Liver (tissue), 8 donors: ENCODE measurements at regions not wholly inside any gene's neighbourhood (a gene's known extent, or its start where the extent isn't known, plus 50 kb on each side); places are given as distances from the start of the nearest gene placed in this dataset.

Source experiments
- DNase-seq: peaks from one replicate; pipeline ENCODE4 v3.0.0-alpha.2; 2017; ENCODE audit warnings: low spot score
- H3K27ac ChIP-seq, 2 donors: one replicate each; pipeline ENCODE4 v1.7.0; 2013; ENCODE audit warnings: inconsistent platforms in 2 of 2, low read length in 2 of 2, control low read depth in 1 of 2, low read depth in 1 of 2, mild to moderate bottlenecking in 1 of 2
- H3K27me3 ChIP-seq, 4 donors: one replicate each; pipeline versions ENCODE4 v1.6.1 to v1.7.0; 2013; ENCODE audit warnings: low read length in 3 of 4, inconsistent platforms in 1 of 4, mild to moderate bottlenecking in 1 of 4, moderate library complexity in 1 of 4; ENCODE audit not compliant: control insufficient read depth in 4 of 4, insufficient read depth in 4 of 4
- H3K36me3 ChIP-seq, 4 donors: one replicate each; pipeline versions ENCODE4 v1.6.1 to v1.7.0; 2013; ENCODE audit warnings: low read length in 3 of 4, mild to moderate bottlenecking in 3 of 4, low read depth in 1 of 4, moderate library complexity in 1 of 4; ENCODE audit not compliant: control insufficient read depth in 4 of 4, insufficient read depth in 3 of 4
- H3K4me1 ChIP-seq, 4 donors: one replicate each; pipeline versions ENCODE4 v1.6.1 to v1.7.0; 2013; ENCODE audit warnings: low read length in 3 of 4, mild to moderate bottlenecking in 3 of 4, moderate library complexity in 1 of 4; ENCODE audit not compliant: control insufficient read depth in 4 of 4, insufficient read depth in 4 of 4
- H3K4me3 ChIP-seq, 3 donors: one replicate each; pipeline versions ENCODE4 v1.6.1 to v1.7.0; 2013; ENCODE audit warnings: low read length in 3 of 3, control low read depth in 1 of 3, low read depth in 1 of 3, mild to moderate bottlenecking in 1 of 3
- H3K9ac ChIP-seq, 2 donors: one replicate each; pipeline ENCODE4 v1.7.0; 2013; ENCODE audit warnings: low read length in 2 of 2, mild to moderate bottlenecking in 2 of 2, moderate library complexity in 2 of 2, control low read depth in 1 of 2, low read depth in 1 of 2
- H3K9me3 ChIP-seq, 4 donors: one replicate each; pipeline versions ENCODE4 v1.6.1 to v1.7.0; 2013; ENCODE audit warnings: low read length in 3 of 4; ENCODE audit not compliant: control insufficient read depth in 4 of 4
- EGR1 ChIP-seq, 2 donors: IDR thresholded peaks; 2 replicates each; pipeline ENCODE4 v1.6.1; 2016 to 2018; ENCODE audit warnings: antibody characterized with exemption in 2 of 2, low read depth in 2 of 2
- FOXA1 ChIP-seq: IDR thresholded peaks from 2 replicates; pipeline ENCODE4 v1.6.1; 2016; ENCODE audit warnings: antibody characterized with exemption
- FOXA2 ChIP-seq: IDR thresholded peaks from 2 replicates; pipeline ENCODE4 v1.6.1; 2016; ENCODE audit warnings: antibody characterized with exemption
- GABPA ChIP-seq, 2 donors: IDR thresholded peaks in 1 of 2; conservative IDR thresholded peaks in 1 of 2; 2 replicates each; pipeline ENCODE4 v1.6.1; 2016; ENCODE audit warnings: antibody characterized with exemption in 2 of 2, mild to moderate bottlenecking in 1 of 2, moderate library complexity in 1 of 2
- HNF4A ChIP-seq, 2 donors: conservative IDR thresholded peaks; 2 replicates each; pipeline ENCODE4 v1.6.1; 2016; ENCODE audit warnings: antibody characterized with exemption in 2 of 2, mild to moderate bottlenecking in 2 of 2
- HNF4G ChIP-seq: IDR thresholded peaks from 2 replicates; pipeline ENCODE4 v1.6.1; 2016; ENCODE audit warnings: antibody characterized with exemption
- JUND ChIP-seq, 2 donors: IDR thresholded peaks; 2 replicates each; pipeline ENCODE4 v1.6.1; 2016; ENCODE audit warnings: antibody characterized with exemption in 2 of 2
- NR2F2 ChIP-seq: IDR thresholded peaks from 2 replicates; pipeline ENCODE4 v1.6.1; 2016; ENCODE audit warnings: antibody characterized with exemption
- RAD21 ChIP-seq, 2 donors: IDR thresholded peaks; 2 replicates each; pipeline ENCODE4 v1.6.1; 2016; ENCODE audit warnings: antibody characterized with exemption in 2 of 2, mild to moderate bottlenecking in 2 of 2
- RXRA ChIP-seq, 2 donors: IDR thresholded peaks; 2 replicates each; pipeline ENCODE4 v1.6.1; 2017 to 2018; ENCODE audit warnings: antibody characterized with exemption in 2 of 2, mild to moderate bottlenecking in 1 of 2
- SP1 ChIP-seq: IDR thresholded peaks from 2 replicates; pipeline ENCODE4 v1.6.1; 2018; ENCODE audit warnings: antibody characterized with exemption, mild to moderate bottlenecking
- TAF1 ChIP-seq: conservative IDR thresholded peaks from 2 replicates; pipeline ENCODE4 v1.6.1; 2016; ENCODE audit warnings: antibody characterized with exemption, mild to moderate bottlenecking
- YY1 ChIP-seq: IDR thresholded peaks from 2 replicates; pipeline ENCODE4 v1.6.1; 2016; ENCODE audit warnings: antibody characterized with exemption, mild to moderate bottlenecking
- WGBS: extraction: QIAGEN DNeasy Blood & Tissue Kit; methylation state at CpG from one replicate; pipeline ENCODE4 v1.1.7; 2013; 5-methylcytosine and 5-hydroxymethylcytosine counted together
- TF ChIP-seq, protein P1 (sequence below): IDR thresholded peaks from 2 replicates; pipeline ENCODE4 v1.6.1; 2016; ENCODE audit warnings: antibody characterized with exemption
- TF ChIP-seq, protein P2 (sequence below): IDR thresholded peaks from 2 replicates; pipeline ENCODE4 v1.6.1; 2016; ENCODE audit warnings: antibody characterized with exemption
- TF ChIP-seq, protein P3 (sequence below): fragments of 150-350 bp; IDR thresholded peaks from 2 replicates; pipeline ENCODE4 v1.5.1; 2017; ENCODE audit warnings: improper control_type of control experiment, low read depth, low read length; ENCODE audit not compliant: missing input control
- TF ChIP-seq, protein P4 (sequence below): IDR thresholded peaks from 2 replicates; pipeline ENCODE4 v1.6.1; 2016; ENCODE audit warnings: antibody characterized with exemption, mild to moderate bottlenecking
- TF ChIP-seq, protein P5 (sequence below): IDR thresholded peaks from 2 replicates; pipeline ENCODE4 v1.6.1; 2016; ENCODE audit warnings: antibody characterized with exemption
- donor health status: healthy.
- donor health status: healthy.
- donor health status: healthy.
- donor health status: healthy.
- donor health status: healthy.

DNA sequence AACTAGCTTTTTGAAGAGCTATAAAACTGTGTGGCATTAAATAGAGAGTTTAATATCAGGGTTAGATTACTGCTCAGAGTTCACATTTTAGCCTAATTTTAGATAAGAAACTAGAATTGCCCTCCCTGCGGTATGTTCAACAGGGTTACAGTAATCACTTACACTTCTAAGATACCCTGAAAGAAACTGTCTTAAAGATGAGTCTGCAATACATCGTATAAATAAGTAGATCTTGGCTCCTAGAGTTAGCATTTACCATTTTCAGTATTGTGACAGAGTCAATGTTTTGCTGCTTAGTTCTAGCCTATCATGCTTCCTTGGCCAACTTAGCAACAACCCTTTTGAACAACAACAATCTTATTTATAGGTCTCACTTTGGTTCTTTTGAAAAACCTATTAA is 217.8 kb upstream of the NDST4 start:
- Histone ChIP-seq H3K9me3 (no peaks in the 10 kb centered on the region), H3K4me3 (no peak overlapping the region), H3K9ac (no peak overlapping the region), H3K36me3 (no peaks in the 10 kb centered on the region), H3K27me3 (no peaks in the 10 kb centered on the region), H3K27ac (no peak overlapping the region), H3K4me1 (no peaks in the 10 kb centered on the region)
- no peak for DNase-seq
- no peak for TF ChIP-seq FOXA1
- TF ChIP-seq TAF1 = no peak
- TF ChIP-seq, protein P1, sequence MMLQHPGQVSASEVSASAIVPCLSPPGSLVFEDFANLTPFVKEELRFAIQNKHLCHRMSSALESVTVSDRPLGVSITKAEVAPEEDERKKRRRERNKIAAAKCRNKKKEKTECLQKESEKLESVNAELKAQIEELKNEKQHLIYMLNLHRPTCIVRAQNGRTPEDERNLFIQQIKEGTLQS = no peak
- TF ChIP-seq RXRA (IDR thresholded peaks at IDR 0.05) = no peak
- no peak for TF ChIP-seq RAD21 (IDR thresholded peaks at IDR 0.05)
- TF ChIP-seq, protein P2, sequence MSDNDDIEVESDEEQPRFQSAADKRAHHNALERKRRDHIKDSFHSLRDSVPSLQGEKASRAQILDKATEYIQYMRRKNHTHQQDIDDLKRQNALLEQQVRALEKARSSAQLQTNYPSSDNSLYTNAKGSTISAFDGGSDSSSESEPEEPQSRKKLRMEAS = no peak
- no peak for TF ChIP-seq YY1
- TF ChIP-seq SP1 = no peak
- no peak for TF ChIP-seq FOXA2
- no peak for TF ChIP-seq NR2F2
- TF ChIP-seq, protein P3, sequence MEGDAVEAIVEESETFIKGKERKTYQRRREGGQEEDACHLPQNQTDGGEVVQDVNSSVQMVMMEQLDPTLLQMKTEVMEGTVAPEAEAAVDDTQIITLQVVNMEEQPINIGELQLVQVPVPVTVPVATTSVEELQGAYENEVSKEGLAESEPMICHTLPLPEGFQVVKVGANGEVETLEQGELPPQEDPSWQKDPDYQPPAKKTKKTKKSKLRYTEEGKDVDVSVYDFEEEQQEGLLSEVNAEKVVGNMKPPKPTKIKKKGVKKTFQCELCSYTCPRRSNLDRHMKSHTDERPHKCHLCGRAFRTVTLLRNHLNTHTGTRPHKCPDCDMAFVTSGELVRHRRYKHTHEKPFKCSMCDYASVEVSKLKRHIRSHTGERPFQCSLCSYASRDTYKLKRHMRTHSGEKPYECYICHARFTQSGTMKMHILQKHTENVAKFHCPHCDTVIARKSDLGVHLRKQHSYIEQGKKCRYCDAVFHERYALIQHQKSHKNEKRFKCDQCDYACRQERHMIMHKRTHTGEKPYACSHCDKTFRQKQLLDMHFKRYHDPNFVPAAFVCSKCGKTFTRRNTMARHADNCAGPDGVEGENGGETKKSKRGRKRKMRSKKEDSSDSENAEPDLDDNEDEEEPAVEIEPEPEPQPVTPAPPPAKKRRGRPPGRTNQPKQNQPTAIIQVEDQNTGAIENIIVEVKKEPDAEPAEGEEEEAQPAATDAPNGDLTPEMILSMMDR = no peak
- TF ChIP-seq, protein P4, sequence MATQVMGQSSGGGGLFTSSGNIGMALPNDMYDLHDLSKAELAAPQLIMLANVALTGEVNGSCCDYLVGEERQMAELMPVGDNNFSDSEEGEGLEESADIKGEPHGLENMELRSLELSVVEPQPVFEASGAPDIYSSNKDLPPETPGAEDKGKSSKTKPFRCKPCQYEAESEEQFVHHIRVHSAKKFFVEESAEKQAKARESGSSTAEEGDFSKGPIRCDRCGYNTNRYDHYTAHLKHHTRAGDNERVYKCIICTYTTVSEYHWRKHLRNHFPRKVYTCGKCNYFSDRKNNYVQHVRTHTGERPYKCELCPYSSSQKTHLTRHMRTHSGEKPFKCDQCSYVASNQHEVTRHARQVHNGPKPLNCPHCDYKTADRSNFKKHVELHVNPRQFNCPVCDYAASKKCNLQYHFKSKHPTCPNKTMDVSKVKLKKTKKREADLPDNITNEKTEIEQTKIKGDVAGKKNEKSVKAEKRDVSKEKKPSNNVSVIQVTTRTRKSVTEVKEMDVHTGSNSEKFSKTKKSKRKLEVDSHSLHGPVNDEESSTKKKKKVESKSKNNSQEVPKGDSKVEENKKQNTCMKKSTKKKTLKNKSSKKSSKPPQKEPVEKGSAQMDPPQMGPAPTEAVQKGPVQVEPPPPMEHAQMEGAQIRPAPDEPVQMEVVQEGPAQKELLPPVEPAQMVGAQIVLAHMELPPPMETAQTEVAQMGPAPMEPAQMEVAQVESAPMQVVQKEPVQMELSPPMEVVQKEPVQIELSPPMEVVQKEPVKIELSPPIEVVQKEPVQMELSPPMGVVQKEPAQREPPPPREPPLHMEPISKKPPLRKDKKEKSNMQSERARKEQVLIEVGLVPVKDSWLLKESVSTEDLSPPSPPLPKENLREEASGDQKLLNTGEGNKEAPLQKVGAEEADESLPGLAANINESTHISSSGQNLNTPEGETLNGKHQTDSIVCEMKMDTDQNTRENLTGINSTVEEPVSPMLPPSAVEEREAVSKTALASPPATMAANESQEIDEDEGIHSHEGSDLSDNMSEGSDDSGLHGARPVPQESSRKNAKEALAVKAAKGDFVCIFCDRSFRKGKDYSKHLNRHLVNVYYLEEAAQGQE = no peak
- no peak for TF ChIP-seq HNF4G
- TF ChIP-seq HNF4A (conservative IDR thresholded peaks at IDR 0.05) = no peak
- no peak for TF ChIP-seq JUND (IDR thresholded peaks at IDR 0.05)
- no peak for TF ChIP-seq GABPA (IDR thresholded peaks at IDR 0.05 in 1 of 2, conservative IDR thresholded peaks at IDR 0.05 in 1 of 2)
- TF ChIP-seq, protein P5, sequence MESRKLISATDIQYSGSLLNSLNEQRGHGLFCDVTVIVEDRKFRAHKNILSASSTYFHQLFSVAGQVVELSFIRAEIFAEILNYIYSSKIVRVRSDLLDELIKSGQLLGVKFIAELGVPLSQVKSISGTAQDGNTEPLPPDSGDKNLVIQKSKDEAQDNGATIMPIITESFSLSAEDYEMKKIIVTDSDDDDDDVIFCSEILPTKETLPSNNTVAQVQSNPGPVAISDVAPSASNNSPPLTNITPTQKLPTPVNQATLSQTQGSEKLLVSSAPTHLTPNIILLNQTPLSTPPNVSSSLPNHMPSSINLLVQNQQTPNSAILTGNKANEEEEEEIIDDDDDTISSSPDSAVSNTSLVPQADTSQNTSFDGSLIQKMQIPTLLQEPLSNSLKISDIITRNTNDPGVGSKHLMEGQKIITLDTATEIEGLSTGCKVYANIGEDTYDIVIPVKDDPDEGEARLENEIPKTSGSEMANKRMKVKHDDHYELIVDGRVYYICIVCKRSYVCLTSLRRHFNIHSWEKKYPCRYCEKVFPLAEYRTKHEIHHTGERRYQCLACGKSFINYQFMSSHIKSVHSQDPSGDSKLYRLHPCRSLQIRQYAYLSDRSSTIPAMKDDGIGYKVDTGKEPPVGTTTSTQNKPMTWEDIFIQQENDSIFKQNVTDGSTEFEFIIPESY = no peak
- WGBS = 43% methylated on average over 2 of the region's 2 CpGs

DNA sequence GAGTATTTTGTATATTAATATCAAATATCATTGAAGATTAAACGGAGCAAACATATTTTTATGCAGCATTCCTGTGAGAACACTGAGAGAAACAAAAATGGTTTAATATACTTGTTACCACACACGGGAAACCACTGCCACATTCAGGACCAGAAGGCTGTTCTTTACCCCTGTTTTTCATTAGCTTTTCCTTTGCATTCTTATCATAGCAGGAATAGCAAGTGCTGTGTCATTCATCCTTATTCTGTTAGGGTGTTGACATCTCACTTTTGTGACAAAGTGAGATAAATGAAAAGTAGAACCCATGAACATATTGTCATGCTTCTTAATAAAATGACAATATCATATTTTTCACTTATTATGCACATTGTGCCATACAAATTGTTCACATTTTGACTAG is 212.4 kb upstream of the NDST4 start:
- Histone ChIP-seq H3K27me3 (no peaks in the 10 kb centered on the region), H3K4me3 (no peak overlapping the region), H3K27ac (no peak overlapping the region), H3K4me1 (no peaks in the 10 kb centered on the region), H3K9ac (no peak overlapping the region), H3K36me3 (no peaks in the 10 kb centered on the region), H3K9me3 (no peaks in the 10 kb centered on the region)
- DNase-seq = no peak
- 49% methylated on average over 2 of the region's 2 CpGs for WGBS
- TF ChIP-seq, protein P2 = no peak
- TF ChIP-seq, protein P1 = no peak
- TF ChIP-seq JUND (IDR thresholded peaks at IDR 0.05) = no peak
- TF ChIP-seq, protein P3 = no peak
- TF ChIP-seq, protein P5 = no peak
- TF ChIP-seq HNF4G = no peak
- TF ChIP-seq FOXA1 = no peak
- TF ChIP-seq HNF4A (conservative IDR thresholded peaks at IDR 0.05) = no peak
- no peak for TF ChIP-seq EGR1 (IDR thresholded peaks at IDR 0.05; ENCODE audit: low read depth in 2 of 2)
- no peak for TF ChIP-seq RXRA (IDR thresholded peaks at IDR 0.05)
- TF ChIP-seq GABPA (IDR thresholded peaks at IDR 0.05 in 1 of 2, conservative IDR thresholded peaks at IDR 0.05 in 1 of 2) = no peak
- TF ChIP-seq SP1 = no peak
- no peak for TF ChIP-seq FOXA2
- no peak for TF ChIP-seq YY1
